SJSA1 (cell line): ENCODE measurements at regions not wholly inside any gene's neighbourhood (a gene's known extent, or its start where the extent isn't known, plus 50 kb on each side); places are given as distances from the start of the nearest gene placed in this dataset.

Experiments used
- DNase-seq, 2 experiments: peaks; one replicate each; pipeline ENCODE4 v3.0.0-alpha.2; 2015 to 2020; ENCODE audit warnings: low spot score in 2 of 2, low read depth in 1 of 2
- H3K27ac ChIP-seq: fragments of 250-450 bp; sonication (Bioruptor Pico); 2 replicates; pipeline ENCODE4 v1.5.1; 2020; ENCODE audit warnings: mild to moderate bottlenecking, moderate library complexity
- H3K27me3 ChIP-seq: fragments of 250-450 bp; sonication (Bioruptor Pico); replicated peaks from 2 replicates; pipeline ENCODE4 v1.5.1; 2020; ENCODE audit warnings: mild to moderate bottlenecking, moderate library complexity
- H3K36me3 ChIP-seq: fragments of 250-450 bp; sonication (Bioruptor Pico); 2 replicates; pipeline ENCODE4 v1.5.1; 2020; ENCODE audit warnings: mild to moderate bottlenecking
- H3K4me1 ChIP-seq: fragments of 250-450 bp; sonication (Bioruptor Pico); replicated peaks from 2 replicates; pipeline ENCODE4 v1.6.1; 2021; ENCODE audit warnings: mild to moderate bottlenecking
- H3K4me3 ChIP-seq: fragments of 250-450 bp; sonication (Bioruptor Pico); 2 replicates; pipeline ENCODE4 v1.5.1; 2020; ENCODE audit warnings: mild to moderate bottlenecking
- H3K9me3 ChIP-seq: fragments of 250-450 bp; sonication (Bioruptor Pico); replicated peaks from 2 replicates; pipeline ENCODE4 v1.5.1; 2020; ENCODE audit warnings: mild to moderate bottlenecking

GRCh38 chr22:44428941-44429830 lies 68.8 kb downstream of the RTL6 start:
- Histone ChIP-seq H3K4me3 (no peak overlapping the region), H3K27ac (no peak overlapping the region), H3K9me3 (no peaks in the 10 kb centered on the region), H3K4me1 (no peaks in the 10 kb centered on the region), H3K36me3 (no peaks in the 10 kb centered on the region), H3K27me3 (no peaks in the 10 kb centered on the region)
- DNase-seq = no peak

- DNase-seq = no peak
- Histone ChIP-seq H3K4me3 (no peak overlapping the region), H3K9me3 (no peaks in the 10 kb centered on the region), H3K27ac (no peak overlapping the region), H3K4me1 (no peaks in the 10 kb centered on the region), H3K36me3 (no peaks in the 10 kb centered on the region), H3K27me3 (no peaks in the 10 kb centered on the region)
These were observed 70.2 kb downstream of the RTL6 start for GRCh38 chr22:44427611-44428470.

DNA sequence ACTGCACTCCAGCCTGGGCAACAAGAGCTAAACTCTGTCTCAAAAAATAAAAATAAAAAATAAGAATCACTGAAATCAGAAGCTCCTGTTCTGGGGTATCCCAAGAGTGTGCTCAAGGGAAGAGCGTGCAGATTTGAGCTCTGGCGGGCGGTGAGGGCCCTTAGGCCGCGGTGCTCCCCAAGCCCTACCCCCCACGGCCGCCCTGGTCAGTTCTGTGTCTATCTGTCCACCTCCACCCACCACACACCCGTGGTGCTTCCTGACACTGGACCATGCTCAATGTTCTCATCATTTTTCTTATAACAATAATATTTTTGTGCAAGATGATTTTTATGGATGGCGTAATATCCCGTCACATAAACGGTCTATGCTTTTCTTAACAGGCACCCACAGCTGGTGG lies 71.1 kb downstream of the RTL6 start:
- Histone ChIP-seq H3K27ac (no peak overlapping the region), H3K27me3 (no peaks in the 10 kb centered on the region), H3K4me1 (no peaks in the 10 kb centered on the region), H3K9me3 (no peaks in the 10 kb centered on the region), H3K36me3 (no peaks in the 10 kb centered on the region), H3K4me3 (no peak overlapping the region)
- DNase-seq = no peak

DNA sequence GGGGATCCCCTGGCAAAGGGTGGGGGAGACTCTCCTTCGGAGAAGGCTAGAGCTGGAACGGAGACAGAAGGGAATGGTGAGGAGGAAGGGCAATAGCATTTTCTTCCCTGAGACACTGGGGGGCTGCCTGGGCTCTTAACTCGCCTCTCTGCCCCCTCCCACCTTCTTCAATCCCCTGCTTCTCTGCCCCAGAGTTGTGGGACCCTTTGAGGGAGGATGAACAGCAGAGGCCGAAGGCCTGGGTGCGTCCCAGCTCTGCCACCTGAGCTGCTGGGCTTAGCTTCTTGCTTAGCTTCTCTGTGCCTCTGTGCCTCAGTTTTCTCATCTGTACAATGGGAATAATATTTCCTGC lies 72.4 kb downstream of the RTL6 start:
- no peaks in the 10 kb centered on the region for H3K27me3 ChIP-seq
- no peaks in the 10 kb centered on the region for H3K36me3 ChIP-seq
- H3K9me3 ChIP-seq = no peaks in the 10 kb centered on the region
- no peak overlapping the region for H3K27ac ChIP-seq
- H3K4me3 ChIP-seq = no peak overlapping the region
- no peak for DNase-seq
- no peaks in the 10 kb centered on the region for H3K4me1 ChIP-seq

DNA sequence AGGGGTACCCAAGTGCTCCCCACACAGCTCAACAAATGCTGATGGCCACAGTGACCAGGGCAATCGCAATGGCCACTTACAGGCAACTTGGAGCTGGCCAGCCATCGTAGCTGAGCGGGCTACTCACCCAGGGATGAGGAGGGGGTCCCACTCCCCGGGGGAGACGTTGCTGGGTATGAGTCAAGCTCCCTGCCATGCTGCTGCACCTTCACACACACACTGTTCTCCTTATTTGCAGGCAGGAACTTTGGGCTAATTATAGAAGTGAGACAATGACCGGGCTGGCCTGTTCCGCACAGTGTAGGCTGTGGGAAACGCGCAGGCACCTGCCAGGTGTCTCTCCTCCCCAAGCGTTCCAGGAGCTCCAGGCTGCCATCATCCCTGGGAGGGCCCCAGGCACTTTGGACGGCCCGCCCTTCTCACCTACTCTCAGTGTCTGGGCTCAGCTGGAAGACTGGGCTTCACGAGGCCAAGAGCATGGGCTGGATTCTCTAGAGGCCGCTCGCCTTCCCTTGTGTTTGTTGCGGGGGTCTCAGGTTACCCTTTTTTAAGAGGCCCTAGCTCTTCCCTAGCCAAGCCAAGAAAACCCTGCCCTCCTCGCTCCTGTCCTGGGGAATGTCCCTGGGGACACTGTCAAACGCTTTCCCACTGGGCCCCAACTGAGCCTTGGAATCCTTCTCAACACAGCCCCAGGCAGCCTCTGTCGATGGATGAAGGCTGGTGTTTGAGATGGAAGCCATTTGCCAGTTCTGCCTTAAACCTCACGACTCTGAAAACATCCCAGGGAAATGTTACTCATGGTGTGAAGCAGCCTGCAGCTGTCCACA lies 73.0 kb downstream of the RTL6 start:
- H3K36me3 ChIP-seq = no peaks in the 10 kb centered on the region
- DNase-seq = no peak
- no peak overlapping the region for H3K4me3 ChIP-seq
- peaks cover 3% of the 10 kb centered on the region; the same call in 1 of the 2 replicates for H3K9me3 ChIP-seq
- H3K4me1 ChIP-seq = no peaks in the 10 kb centered on the region
- no peak overlapping the region for H3K27ac ChIP-seq
- H3K27me3 ChIP-seq = no peaks in the 10 kb centered on the region

DNA sequence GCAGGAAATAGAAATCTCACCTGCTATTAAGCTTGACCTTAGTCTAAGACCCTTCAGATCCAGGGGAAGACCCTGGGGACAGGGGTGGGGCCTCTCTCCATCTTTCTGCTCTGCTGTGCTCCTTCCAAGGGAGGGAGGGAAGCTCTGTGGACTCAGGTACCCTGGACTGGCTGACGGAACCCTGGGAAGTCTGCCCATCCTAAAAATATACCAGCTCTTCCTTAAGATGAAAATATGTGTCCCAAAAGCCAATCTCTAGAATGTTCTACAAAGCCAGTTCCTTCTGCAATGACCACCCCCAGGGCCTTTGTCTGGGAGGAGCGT lies 73.7 kb downstream of the RTL6 start:
- no peaks in the 10 kb centered on the region for H3K27me3 ChIP-seq
- no peak overlapping the region for H3K4me3 ChIP-seq
- H3K27ac ChIP-seq = no peak overlapping the region
- no peaks in the 10 kb centered on the region for H3K36me3 ChIP-seq
- H3K9me3 ChIP-seq = peaks cover 8% of the 10 kb centered on the region; the same call in 1 of the 2 replicates
- no peak for DNase-seq
- no peaks in the 10 kb centered on the region for H3K4me1 ChIP-seq

DNA sequence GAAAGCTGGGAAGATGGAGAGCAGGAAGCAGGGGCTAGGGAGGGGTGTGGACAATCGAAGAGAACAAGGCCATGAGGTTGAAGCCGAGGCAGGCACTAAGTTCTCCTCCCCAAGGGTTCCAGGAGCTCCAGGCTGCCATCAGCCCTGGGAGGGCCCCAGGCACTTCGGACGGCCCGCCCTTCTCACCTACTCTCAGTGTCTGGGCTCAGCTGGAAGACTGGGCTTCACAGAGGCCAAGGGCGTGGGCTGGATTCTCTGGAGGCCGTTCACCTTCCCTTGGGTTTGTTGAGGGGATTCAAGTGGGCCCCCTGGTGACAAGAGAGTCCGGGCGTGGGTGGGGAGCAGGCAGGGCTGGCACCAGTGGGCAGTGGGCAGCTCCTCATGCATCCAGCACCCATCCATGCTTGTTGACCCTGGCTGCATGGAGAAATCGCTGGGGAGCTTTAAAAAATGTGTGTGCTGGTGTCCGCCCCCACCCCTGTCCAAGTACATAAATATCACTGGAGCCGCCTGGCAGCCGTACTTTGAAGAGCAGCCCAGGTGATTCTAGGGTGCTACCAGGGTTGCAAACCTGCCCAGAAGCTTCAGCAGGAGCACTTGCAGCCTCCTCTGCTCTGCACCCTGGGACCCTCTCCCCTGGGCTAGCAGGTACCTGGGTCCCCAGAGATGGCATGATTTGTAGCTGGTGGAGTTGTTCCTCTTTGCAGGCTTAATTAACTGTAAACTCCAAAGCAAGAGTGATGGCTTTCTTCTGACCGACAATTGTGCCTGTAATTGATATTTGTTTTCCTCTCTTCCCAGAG lies 74.3 kb downstream of the RTL6 start:
- no peak for DNase-seq
- H3K27me3 ChIP-seq = no peaks in the 10 kb centered on the region
- no peaks in the 10 kb centered on the region for H3K36me3 ChIP-seq
- H3K27ac ChIP-seq = no peak overlapping the region
- H3K4me3 ChIP-seq = no peak overlapping the region
- peaks cover 8% of the 10 kb centered on the region; the same call in 1 of the 2 replicates for H3K9me3 ChIP-seq
- no peaks in the 10 kb centered on the region for H3K4me1 ChIP-seq

- H3K4me1 ChIP-seq = no peaks in the 10 kb centered on the region
- peaks cover 8% of the 10 kb centered on the region; the same call in 1 of the 2 replicates for H3K9me3 ChIP-seq
These were observed 75.2 kb downstream of the RTL6 start for GRCh38 chr22:44422746-44423380.

DNA sequence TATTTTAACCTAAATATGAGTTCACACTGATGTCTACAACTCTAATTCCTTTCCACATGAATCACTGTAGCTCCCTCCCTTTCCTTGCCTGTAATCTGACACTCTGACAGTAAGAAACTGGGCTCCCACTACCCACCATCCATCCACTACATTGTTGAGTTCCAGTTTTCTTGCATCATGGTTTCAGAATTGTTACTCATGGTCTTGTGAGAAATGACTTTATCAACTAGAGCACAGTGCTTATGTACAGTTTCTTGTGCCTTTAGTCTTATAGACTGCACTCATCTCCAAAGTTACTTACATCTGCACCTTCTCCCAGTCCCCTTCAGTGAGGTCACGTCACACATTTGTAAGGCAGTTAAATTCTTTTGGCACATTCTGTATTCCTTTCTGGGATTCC lies 78.6 kb downstream of the RTL6 start:
- no peaks in the 10 kb centered on the region for H3K36me3 ChIP-seq
- DNase-seq = no peak
- H3K4me1 ChIP-seq = no peaks in the 10 kb centered on the region
- no peak overlapping the region for H3K4me3 ChIP-seq
- H3K9me3 ChIP-seq = peaks cover 13% of the 10 kb centered on the region
- H3K27me3 ChIP-seq = no peaks in the 10 kb centered on the region
- H3K27ac ChIP-seq = no peak overlapping the region

More at GRCh38 chr22:44422746-44423380, 75.2 kb downstream of the RTL6 start:
- no peak overlapping the region for H3K4me3 ChIP-seq
- no peaks in the 10 kb centered on the region for H3K27me3 ChIP-seq
- H3K27ac ChIP-seq = no peak overlapping the region
- no peaks in the 10 kb centered on the region for H3K36me3 ChIP-seq
- no peak for DNase-seq

DNA sequence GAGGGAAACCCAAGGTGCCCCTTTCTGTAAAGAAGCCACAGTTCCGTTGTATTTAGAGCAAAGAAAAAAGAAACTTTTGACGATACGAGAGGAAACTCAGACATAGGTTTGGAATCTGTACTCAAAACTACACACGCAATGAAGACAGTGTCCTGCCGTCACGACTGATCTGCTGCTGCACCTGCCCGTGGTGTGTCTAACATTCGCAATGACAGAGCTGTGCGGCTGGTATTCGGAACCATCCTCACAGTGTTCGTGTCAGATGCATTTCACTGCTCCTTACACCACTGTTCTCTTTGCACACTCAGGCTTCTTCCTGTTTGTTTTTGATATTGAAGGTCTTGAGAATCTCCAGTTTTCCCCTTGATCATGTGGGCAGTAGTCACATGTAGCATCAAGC lies 84.8 kb downstream of the RTL6 start:
- Histone ChIP-seq H3K27ac (no peak overlapping the region), H3K36me3 (no peaks in the 10 kb centered on the region), H3K9me3 (peaks cover 5% of the 10 kb centered on the region; the same call in 1 of the 2 replicates), H3K4me1 (no peaks in the 10 kb centered on the region), H3K4me3 (no peak overlapping the region), H3K27me3 (no peaks in the 10 kb centered on the region)
- DNase-seq = no peak

DNA sequence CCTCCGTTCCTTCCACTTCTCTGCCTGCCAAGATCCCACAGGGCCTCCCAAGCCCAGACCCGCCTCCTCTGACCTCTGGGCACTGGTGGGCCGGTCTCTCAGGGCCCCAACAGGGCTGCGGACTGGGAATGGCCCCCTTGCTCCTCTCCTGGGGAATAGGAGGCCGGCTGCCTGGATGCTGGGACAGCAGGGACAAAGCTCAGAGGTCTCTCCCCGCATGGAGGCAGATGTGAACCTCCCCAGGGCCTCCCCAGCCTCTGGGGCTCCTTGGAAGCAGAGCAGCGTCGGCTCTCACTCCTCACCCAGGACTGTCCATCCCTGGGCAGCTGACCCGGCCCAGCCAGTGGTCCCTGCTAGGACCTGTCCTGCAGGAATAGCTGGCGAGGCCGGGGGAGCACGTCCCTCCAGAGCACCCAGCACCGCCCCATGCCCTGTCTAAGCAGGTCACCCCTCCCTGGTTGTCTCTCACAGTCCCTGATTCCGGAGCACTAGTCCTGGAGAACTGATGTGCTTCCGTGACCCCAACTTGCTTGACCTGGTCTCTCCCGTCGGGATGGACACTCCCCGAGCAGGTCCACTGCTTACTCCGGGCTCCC lies 85.8 kb downstream of the RTL6 start:
- no peak for DNase-seq
- no peak overlapping the region for H3K4me3 ChIP-seq
- no peak overlapping the region for H3K27ac ChIP-seq

More for the DNA sequence above, 85.8 kb downstream of the RTL6 start:
- Histone ChIP-seq H3K4me1 (no peaks in the 10 kb centered on the region), H3K9me3 (peaks cover 5% of the 10 kb centered on the region; the same call in 1 of the 2 replicates), H3K27me3 (no peaks in the 10 kb centered on the region), H3K36me3 (no peaks in the 10 kb centered on the region)
